Epithelial cell of esophagus (primary cell): ENCODE measurements at regions not wholly inside any gene's neighbourhood (a gene's known extent, or its start where the extent isn't known, plus 50 kb on each side); places are given as distances from the start of the nearest gene placed in this dataset.
A peak's percentile ranks its signal among the peaks of the same experiment; 100 is the strongest.

ENCODE experiments used
- DNase-seq: peaks from one replicate; pipeline ENCODE4 v3.0.0; 2010; ENCODE audit warnings: low read depth
- H3K4me3 ChIP-seq: 2 replicates; pipeline ENCODE4 v1.5.1; 2011; ENCODE audit warnings: mild to moderate bottlenecking, low read length, control low read depth
- CTCF ChIP-seq: IDR thresholded peaks from 2 replicates; pipeline ENCODE4 v1.5.1; 2011; ENCODE audit warnings: low read depth, mild to moderate bottlenecking, low read length, control low read depth, inconsistent platforms; ENCODE audit not compliant: insufficient read depth; ENCODE audit errors: missing control alignments

GRCh38 chr12:76173756-76174155 lies 89.3 kb upstream of the NAP1L1 start:
- no peak for DNase-seq
- no peak overlapping the region for H3K4me3 ChIP-seq
- no peak for TF ChIP-seq CTCF

DNA sequence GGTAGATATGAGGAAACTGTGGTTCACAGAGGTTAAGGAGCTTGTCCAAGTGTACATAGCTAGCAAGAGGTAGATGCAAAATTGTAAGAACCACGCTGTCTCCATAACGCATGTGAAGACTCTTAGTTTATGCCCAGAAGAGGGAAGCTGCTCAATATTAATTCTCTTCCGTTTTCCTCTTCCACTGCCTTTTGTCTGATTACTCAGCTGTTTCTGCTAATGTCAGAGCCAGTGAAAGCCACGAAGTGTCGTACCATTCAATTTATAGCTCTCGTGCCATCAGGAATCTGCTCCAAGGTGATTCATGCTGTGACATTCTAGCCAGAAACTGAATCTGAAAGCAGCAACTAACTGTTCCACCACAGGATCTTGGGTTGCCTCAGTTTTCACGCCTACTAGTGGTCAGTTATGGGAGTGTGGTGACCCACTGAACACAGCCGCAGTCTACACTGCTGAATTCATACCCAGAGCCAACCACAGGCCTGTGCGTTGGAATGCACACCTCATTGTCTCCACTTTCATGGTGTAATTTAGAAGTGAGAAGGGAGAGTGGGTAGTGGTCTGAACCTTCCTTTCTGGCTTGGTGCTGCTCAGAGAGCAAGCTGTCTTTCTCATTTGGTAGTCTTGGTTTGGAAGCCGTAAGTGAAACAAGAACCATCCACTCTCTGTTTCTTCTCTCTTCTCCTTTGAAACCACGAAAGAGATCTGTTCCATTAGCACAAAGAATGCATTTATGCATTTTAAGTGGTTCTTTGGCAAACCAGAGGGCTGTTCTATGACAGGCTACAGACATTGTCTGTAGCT lies 74.2 kb upstream of the NAP1L1 start:
- peak; percentile 58 for TF ChIP-seq CTCF
- no peak overlapping the region for H3K4me3 ChIP-seq
- peak; percentile 50 for DNase-seq

GRCh38 chr12:76156726-76157125 lies 72.2 kb upstream of the NAP1L1 start:
- no peak overlapping the region for H3K4me3 ChIP-seq
- no peak for DNase-seq
- no peak for TF ChIP-seq CTCF

- DNase-seq: no peak
- no peak overlapping the region for H3K4me3 ChIP-seq
- no peak for TF ChIP-seq CTCF
Measured at GRCh38 chr12:76156314-76156713, 71.8 kb upstream of the NAP1L1 start.

DNA sequence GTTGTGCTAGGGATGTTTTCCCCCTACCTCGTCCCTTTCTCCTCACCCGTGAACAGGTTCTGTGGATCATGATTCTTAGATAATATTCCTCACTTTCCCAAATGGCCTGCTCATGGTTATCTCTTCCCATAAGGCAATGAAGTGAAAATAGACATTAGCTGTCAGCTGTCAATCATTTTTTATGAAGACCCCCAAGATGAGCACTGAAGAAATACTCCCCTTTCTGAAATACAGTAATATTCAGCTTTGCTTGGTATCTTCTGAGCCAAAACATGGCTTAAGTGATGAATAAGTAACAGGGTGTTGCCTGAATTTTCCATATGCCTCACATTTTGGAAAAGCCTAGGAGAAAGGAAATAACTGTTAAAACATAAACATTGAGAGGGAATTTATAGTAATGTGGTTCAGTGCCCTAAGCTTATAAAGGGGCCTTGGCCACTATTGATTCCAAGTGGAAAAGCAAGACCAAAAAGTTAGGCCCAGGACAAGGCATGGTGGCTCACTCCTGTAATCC lies 70.7 kb upstream of the NAP1L1 start:
- no peak for DNase-seq
- no peak for TF ChIP-seq CTCF
- no peak overlapping the region for H3K4me3 ChIP-seq

DNA sequence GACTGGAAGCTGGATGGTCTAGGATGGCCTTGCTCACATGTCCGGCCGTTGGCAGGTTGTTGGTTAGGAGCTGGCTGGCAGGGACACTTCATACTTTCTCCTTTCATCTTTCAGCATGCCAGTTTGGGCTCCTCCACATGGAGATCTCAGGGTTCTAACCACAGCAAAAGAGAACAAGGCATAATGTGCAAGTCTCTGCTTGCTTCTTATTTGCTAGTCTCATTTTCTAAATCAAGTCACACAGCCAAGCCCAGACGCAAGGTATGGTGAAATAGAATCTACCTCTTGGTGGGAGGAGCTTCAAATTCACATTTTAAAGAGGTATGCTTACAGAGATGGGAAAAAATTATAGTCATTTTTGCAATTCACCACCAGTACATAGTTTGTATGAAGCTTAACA lies 69.1 kb upstream of the NAP1L1 start:
- no peak overlapping the region for H3K4me3 ChIP-seq
- no peak for TF ChIP-seq CTCF

More for the DNA sequence above, 69.1 kb upstream of the NAP1L1 start:
- DNase-seq: peak; percentile 68
